Liver (tissue), 8 donors: ENCODE measurements at regions not wholly inside any gene's neighbourhood (a gene's known extent, or its start where the extent isn't known, plus 50 kb on each side); places are given as distances from the start of the nearest gene placed in this dataset.

ENCODE experiments used
- DNase-seq: peaks from one replicate; pipeline ENCODE4 v3.0.0-alpha.2; 2017; ENCODE audit warnings: low spot score
- H3K27ac ChIP-seq, 2 donors: one replicate each; pipeline ENCODE4 v1.7.0; 2013; ENCODE audit warnings: inconsistent platforms in 2 of 2, low read length in 2 of 2, control low read depth in 1 of 2, low read depth in 1 of 2, mild to moderate bottlenecking in 1 of 2
- H3K27me3 ChIP-seq, 4 donors: one replicate each; pipeline versions ENCODE4 v1.6.1 to v1.7.0; 2013; ENCODE audit warnings: low read length in 3 of 4, inconsistent platforms in 1 of 4, mild to moderate bottlenecking in 1 of 4, moderate library complexity in 1 of 4; ENCODE audit not compliant: control insufficient read depth in 4 of 4, insufficient read depth in 4 of 4
- H3K36me3 ChIP-seq, 4 donors: one replicate each; pipeline versions ENCODE4 v1.6.1 to v1.7.0; 2013; ENCODE audit warnings: low read length in 3 of 4, mild to moderate bottlenecking in 3 of 4, low read depth in 1 of 4, moderate library complexity in 1 of 4; ENCODE audit not compliant: control insufficient read depth in 4 of 4, insufficient read depth in 3 of 4
- H3K4me1 ChIP-seq, 4 donors: one replicate each; pipeline versions ENCODE4 v1.6.1 to v1.7.0; 2013; ENCODE audit warnings: low read length in 3 of 4, mild to moderate bottlenecking in 3 of 4, moderate library complexity in 1 of 4; ENCODE audit not compliant: control insufficient read depth in 4 of 4, insufficient read depth in 4 of 4
- H3K4me3 ChIP-seq, 3 donors: one replicate each; pipeline versions ENCODE4 v1.6.1 to v1.7.0; 2013; ENCODE audit warnings: low read length in 3 of 3, control low read depth in 1 of 3, low read depth in 1 of 3, mild to moderate bottlenecking in 1 of 3
- H3K9ac ChIP-seq, 2 donors: one replicate each; pipeline ENCODE4 v1.7.0; 2013; ENCODE audit warnings: low read length in 2 of 2, mild to moderate bottlenecking in 2 of 2, moderate library complexity in 2 of 2, control low read depth in 1 of 2, low read depth in 1 of 2
- H3K9me3 ChIP-seq, 4 donors: one replicate each; pipeline versions ENCODE4 v1.6.1 to v1.7.0; 2013; ENCODE audit warnings: low read length in 3 of 4; ENCODE audit not compliant: control insufficient read depth in 4 of 4
- ATF3 ChIP-seq: IDR thresholded peaks from 2 replicates; pipeline ENCODE4 v1.6.1; 2016; ENCODE audit warnings: antibody characterized with exemption
- FOXA1 ChIP-seq: IDR thresholded peaks from 2 replicates; pipeline ENCODE4 v1.6.1; 2016; ENCODE audit warnings: antibody characterized with exemption
- FOXA2 ChIP-seq: IDR thresholded peaks from 2 replicates; pipeline ENCODE4 v1.6.1; 2016; ENCODE audit warnings: antibody characterized with exemption
- GABPA ChIP-seq, 2 donors: IDR thresholded peaks in 1 of 2; conservative IDR thresholded peaks in 1 of 2; 2 replicates each; pipeline ENCODE4 v1.6.1; 2016; ENCODE audit warnings: antibody characterized with exemption in 2 of 2, mild to moderate bottlenecking in 1 of 2, moderate library complexity in 1 of 2
- HNF4A ChIP-seq, 2 donors: conservative IDR thresholded peaks; 2 replicates each; pipeline ENCODE4 v1.6.1; 2016; ENCODE audit warnings: antibody characterized with exemption in 2 of 2, mild to moderate bottlenecking in 2 of 2
- HNF4G ChIP-seq: IDR thresholded peaks from 2 replicates; pipeline ENCODE4 v1.6.1; 2016; ENCODE audit warnings: antibody characterized with exemption
- JUND ChIP-seq, 2 donors: IDR thresholded peaks; 2 replicates each; pipeline ENCODE4 v1.6.1; 2016; ENCODE audit warnings: antibody characterized with exemption in 2 of 2
- NR2F2 ChIP-seq: IDR thresholded peaks from 2 replicates; pipeline ENCODE4 v1.6.1; 2016; ENCODE audit warnings: antibody characterized with exemption
- RAD21 ChIP-seq, 2 donors: IDR thresholded peaks; 2 replicates each; pipeline ENCODE4 v1.6.1; 2016; ENCODE audit warnings: antibody characterized with exemption in 2 of 2, mild to moderate bottlenecking in 2 of 2
- RXRA ChIP-seq, 2 donors: IDR thresholded peaks; 2 replicates each; pipeline ENCODE4 v1.6.1; 2017 to 2018; ENCODE audit warnings: antibody characterized with exemption in 2 of 2, mild to moderate bottlenecking in 1 of 2
- SP1 ChIP-seq: IDR thresholded peaks from 2 replicates; pipeline ENCODE4 v1.6.1; 2018; ENCODE audit warnings: antibody characterized with exemption, mild to moderate bottlenecking
- TAF1 ChIP-seq: conservative IDR thresholded peaks from 2 replicates; pipeline ENCODE4 v1.6.1; 2016; ENCODE audit warnings: antibody characterized with exemption, mild to moderate bottlenecking
- YY1 ChIP-seq: IDR thresholded peaks from 2 replicates; pipeline ENCODE4 v1.6.1; 2016; ENCODE audit warnings: antibody characterized with exemption, mild to moderate bottlenecking
- WGBS: extraction: QIAGEN DNeasy Blood & Tissue Kit; methylation state at CpG from one replicate; pipeline ENCODE4 v1.1.7; 2013; 5-methylcytosine and 5-hydroxymethylcytosine counted together
- TF ChIP-seq, protein P1 (sequence below): IDR thresholded peaks from 2 replicates; pipeline ENCODE4 v1.6.1; 2016; ENCODE audit warnings: antibody characterized with exemption
- TF ChIP-seq, protein P2 (sequence below): fragments of 150-350 bp; IDR thresholded peaks from 2 replicates; pipeline ENCODE4 v1.5.1; 2017; ENCODE audit warnings: improper control_type of control experiment, low read depth, low read length; ENCODE audit not compliant: missing input control
- TF ChIP-seq, protein P3 (sequence below): IDR thresholded peaks from 2 replicates; pipeline ENCODE4 v1.6.1; 2016; ENCODE audit warnings: antibody characterized with exemption, mild to moderate bottlenecking
- donor health status: healthy.
- donor health status: healthy.
- donor health status: healthy.
- donor health status: healthy.
- donor health status: healthy.

DNA sequence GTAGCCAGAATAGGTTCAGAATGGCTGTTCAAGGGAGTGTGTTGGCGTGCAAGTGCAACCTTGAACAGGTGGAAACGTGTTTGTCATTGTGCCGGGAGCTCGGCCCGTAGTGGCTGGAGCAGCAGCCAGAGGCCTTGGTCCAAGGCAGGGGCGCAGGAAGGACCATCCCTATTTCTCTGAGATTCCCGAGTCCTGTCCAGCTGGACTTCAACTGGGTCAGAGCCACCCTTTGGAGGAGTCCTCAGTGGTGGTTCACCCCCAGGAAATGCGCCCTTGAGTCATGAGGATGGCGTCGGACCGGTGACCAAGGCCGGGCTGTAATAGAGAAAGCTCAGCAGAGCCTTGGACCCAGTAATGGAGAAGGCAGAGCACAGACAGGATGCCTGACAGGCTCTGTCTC, 1402.0 kb downstream of the BRD1 start:
- Histone ChIP-seq H3K9me3 (no peaks in the 10 kb centered on the region), H3K27ac (no peak overlapping the region), H3K9ac (no peak overlapping the region), H3K27me3 (peaks cover 0 to 2% (median under 1%) of the 10 kb centered on the region in 4 donors), H3K4me3 (no peak overlapping the region), H3K36me3 (no peaks in the 10 kb centered on the region), H3K4me1 (no peaks in the 10 kb centered on the region)
- TF ChIP-seq FOXA1 (no peak), SP1 (no peak), RXRA (IDR thresholded peaks at IDR 0.05) (no peak)
- TF ChIP-seq, protein P1, sequence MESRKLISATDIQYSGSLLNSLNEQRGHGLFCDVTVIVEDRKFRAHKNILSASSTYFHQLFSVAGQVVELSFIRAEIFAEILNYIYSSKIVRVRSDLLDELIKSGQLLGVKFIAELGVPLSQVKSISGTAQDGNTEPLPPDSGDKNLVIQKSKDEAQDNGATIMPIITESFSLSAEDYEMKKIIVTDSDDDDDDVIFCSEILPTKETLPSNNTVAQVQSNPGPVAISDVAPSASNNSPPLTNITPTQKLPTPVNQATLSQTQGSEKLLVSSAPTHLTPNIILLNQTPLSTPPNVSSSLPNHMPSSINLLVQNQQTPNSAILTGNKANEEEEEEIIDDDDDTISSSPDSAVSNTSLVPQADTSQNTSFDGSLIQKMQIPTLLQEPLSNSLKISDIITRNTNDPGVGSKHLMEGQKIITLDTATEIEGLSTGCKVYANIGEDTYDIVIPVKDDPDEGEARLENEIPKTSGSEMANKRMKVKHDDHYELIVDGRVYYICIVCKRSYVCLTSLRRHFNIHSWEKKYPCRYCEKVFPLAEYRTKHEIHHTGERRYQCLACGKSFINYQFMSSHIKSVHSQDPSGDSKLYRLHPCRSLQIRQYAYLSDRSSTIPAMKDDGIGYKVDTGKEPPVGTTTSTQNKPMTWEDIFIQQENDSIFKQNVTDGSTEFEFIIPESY: no peak
- no peak for DNase-seq
- WGBS: 85% methylated on average over 12 of the region's 12 CpGs

DNA sequence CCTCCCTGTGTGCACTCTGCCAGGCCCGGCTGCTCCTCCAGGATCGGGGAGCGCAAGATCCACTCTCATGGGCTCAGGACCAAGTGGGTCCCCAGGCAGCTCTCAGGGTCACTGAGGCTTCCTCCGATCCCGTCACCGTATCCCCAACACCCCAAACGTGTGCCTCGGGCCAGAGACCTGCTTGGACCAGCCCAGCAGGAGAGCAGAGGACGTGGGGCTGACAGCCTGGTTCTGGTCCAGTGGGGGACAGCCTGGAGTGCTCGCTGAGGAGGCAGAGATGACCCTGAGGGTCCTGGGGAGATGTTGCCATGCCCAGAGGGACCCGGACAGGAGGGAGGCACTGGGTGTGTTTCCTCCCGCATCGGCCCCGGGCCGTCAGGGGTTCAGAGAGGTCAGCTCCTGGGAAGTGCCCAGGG, 1402.6 kb downstream of the BRD1 start:
- no peak for TF ChIP-seq HNF4G
- no peak for TF ChIP-seq HNF4A (conservative IDR thresholded peaks at IDR 0.05)
- TF ChIP-seq, protein P2, sequence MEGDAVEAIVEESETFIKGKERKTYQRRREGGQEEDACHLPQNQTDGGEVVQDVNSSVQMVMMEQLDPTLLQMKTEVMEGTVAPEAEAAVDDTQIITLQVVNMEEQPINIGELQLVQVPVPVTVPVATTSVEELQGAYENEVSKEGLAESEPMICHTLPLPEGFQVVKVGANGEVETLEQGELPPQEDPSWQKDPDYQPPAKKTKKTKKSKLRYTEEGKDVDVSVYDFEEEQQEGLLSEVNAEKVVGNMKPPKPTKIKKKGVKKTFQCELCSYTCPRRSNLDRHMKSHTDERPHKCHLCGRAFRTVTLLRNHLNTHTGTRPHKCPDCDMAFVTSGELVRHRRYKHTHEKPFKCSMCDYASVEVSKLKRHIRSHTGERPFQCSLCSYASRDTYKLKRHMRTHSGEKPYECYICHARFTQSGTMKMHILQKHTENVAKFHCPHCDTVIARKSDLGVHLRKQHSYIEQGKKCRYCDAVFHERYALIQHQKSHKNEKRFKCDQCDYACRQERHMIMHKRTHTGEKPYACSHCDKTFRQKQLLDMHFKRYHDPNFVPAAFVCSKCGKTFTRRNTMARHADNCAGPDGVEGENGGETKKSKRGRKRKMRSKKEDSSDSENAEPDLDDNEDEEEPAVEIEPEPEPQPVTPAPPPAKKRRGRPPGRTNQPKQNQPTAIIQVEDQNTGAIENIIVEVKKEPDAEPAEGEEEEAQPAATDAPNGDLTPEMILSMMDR: no peak
- TF ChIP-seq NR2F2: no peak
- TF ChIP-seq ATF3: no peak
- TF ChIP-seq JUND (IDR thresholded peaks at IDR 0.05): no peak
- TF ChIP-seq FOXA1: no peak
- no peak for TF ChIP-seq GABPA (IDR thresholded peaks at IDR 0.05 in 1 of 2, conservative IDR thresholded peaks at IDR 0.05 in 1 of 2)
- TF ChIP-seq, protein P1: no peak
- Histone ChIP-seq H3K27me3 (peaks cover 0 to 2% (median under 1%) of the 10 kb centered on the region in 4 donors), H3K4me1 (no peaks in the 10 kb centered on the region), H3K36me3 (no peaks in the 10 kb centered on the region), H3K27ac (no peak overlapping the region), H3K4me3 (no peak overlapping the region), H3K9ac (no peak overlapping the region), H3K9me3 (no peaks in the 10 kb centered on the region)
- 82% methylated on average over 15 of the region's 15 CpGs for WGBS
- no peak for DNase-seq

DNA sequence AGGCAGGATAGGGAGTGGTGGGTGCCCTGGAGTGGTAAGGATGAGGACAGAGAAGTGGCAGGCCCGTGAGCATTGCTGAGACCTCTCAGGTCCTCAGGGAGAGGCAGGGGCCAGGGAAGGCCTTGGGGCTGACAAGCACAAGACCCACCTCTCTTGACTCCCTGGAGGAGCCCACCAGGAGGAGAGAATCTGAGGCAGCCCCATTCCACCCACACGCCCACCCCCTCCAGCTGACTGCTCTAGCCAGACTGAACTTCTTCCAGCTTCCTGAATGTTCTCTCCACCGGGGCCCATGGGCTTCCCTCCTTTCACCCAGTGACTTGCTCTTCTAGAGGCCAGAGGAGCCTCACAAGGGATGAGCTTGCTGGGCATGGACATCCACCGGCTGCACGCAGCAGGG, 1403.0 kb downstream of the BRD1 start:
- Histone ChIP-seq H3K27me3 (peaks cover 0 to 2% (median under 1%) of the 10 kb centered on the region in 4 donors), H3K36me3 (no peaks in the 10 kb centered on the region), H3K4me1 (no peaks in the 10 kb centered on the region), H3K27ac (no peak overlapping the region), H3K9ac (no peak overlapping the region), H3K4me3 (no peak overlapping the region), H3K9me3 (no peaks in the 10 kb centered on the region)
- 65% methylated on average over 5 of the region's 5 CpGs for WGBS
- DNase-seq: no peak
- TF ChIP-seq FOXA2: no peak
- TF ChIP-seq HNF4A (conservative IDR thresholded peaks at IDR 0.05): no peak
- no peak for TF ChIP-seq RAD21 (IDR thresholded peaks at IDR 0.05)
- no peak for TF ChIP-seq SP1
- TF ChIP-seq, protein P3, sequence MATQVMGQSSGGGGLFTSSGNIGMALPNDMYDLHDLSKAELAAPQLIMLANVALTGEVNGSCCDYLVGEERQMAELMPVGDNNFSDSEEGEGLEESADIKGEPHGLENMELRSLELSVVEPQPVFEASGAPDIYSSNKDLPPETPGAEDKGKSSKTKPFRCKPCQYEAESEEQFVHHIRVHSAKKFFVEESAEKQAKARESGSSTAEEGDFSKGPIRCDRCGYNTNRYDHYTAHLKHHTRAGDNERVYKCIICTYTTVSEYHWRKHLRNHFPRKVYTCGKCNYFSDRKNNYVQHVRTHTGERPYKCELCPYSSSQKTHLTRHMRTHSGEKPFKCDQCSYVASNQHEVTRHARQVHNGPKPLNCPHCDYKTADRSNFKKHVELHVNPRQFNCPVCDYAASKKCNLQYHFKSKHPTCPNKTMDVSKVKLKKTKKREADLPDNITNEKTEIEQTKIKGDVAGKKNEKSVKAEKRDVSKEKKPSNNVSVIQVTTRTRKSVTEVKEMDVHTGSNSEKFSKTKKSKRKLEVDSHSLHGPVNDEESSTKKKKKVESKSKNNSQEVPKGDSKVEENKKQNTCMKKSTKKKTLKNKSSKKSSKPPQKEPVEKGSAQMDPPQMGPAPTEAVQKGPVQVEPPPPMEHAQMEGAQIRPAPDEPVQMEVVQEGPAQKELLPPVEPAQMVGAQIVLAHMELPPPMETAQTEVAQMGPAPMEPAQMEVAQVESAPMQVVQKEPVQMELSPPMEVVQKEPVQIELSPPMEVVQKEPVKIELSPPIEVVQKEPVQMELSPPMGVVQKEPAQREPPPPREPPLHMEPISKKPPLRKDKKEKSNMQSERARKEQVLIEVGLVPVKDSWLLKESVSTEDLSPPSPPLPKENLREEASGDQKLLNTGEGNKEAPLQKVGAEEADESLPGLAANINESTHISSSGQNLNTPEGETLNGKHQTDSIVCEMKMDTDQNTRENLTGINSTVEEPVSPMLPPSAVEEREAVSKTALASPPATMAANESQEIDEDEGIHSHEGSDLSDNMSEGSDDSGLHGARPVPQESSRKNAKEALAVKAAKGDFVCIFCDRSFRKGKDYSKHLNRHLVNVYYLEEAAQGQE: no peak
- TF ChIP-seq RXRA (IDR thresholded peaks at IDR 0.05): no peak
- TF ChIP-seq, protein P1: no peak
- no peak for TF ChIP-seq TAF1
- TF ChIP-seq FOXA1: no peak
- TF ChIP-seq YY1: no peak
- TF ChIP-seq GABPA (IDR thresholded peaks at IDR 0.05 in 1 of 2, conservative IDR thresholded peaks at IDR 0.05 in 1 of 2): no peak
